Stimulated activated CD8-positive, alpha-beta memory T cell treated with anti-CD3 and anti-CD28 coated beads, Interleukin-12 subunit alpha, Interleukin-12 subunit beta, amount 100 ng/mL, for 4 hours (primary cell): ENCODE measurements at regions not wholly inside any gene's neighbourhood (a gene's known extent, or its start where the extent isn't known, plus 50 kb on each side); places are given as distances from the start of the nearest gene placed in this dataset.
"Not testable (repeated sequence)": the region's sequence is repeated elsewhere in the genome, so short reads cannot be mapped to it uniquely, and the experiment has no call there.

Experiments used
- DNase-seq: peaks from one replicate; pipeline ENCODE4 v3.0.0-alpha.2; 2020; ENCODE audit warnings: low read depth

DNA sequence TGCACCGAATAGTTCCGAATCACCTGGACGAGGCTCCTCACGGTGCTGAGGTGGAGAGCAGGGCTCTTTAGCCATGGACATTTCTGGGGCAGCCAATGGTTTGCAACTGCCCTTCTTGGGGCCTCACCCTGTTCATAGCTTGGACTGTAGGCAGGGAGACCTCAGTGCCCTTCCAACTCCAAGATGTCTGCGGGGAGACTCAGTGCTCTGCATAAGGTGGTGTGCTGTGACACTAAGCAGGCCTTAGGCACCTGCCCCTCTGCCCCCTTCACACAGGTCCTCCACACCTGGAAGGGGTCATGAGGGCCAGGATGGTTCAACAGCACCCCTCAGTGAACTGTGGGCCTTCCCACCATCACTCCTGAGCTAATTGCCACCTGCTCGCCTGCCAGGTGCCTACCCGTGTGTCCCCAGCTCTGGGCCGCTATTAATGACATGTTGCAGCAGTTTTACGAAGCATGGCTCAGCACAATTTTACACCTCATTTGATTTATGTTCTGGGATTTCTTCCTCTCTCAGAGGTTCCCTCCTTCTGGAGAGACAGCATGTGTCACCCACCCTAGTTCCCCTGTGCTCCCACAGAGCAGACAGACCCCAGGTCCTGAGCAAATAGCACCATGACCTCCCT lies 101.2 kb upstream of the SMAD3 start:
- no peak for DNase-seq

DNA sequence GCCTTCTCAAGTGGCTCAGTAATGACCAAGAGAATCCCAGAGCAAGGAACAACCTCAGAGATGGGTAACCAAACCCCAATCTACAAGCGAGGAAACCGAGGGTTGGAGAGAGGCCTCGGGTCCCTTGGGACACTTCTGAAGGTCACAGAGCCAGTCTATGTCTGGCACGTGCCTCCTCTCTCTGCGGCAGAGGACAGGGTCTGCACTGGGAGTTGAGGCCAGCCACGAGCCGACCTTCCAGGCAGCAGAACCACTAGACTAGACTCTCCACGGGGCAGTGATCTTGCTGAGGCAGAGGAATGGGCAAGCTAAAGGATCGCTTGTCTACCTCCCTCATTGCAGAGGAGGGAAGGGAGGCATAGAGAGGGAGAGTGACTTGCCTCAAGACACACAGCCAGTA lies 100.6 kb upstream of the SMAD3 start:
- no peak for DNase-seq

DNA sequence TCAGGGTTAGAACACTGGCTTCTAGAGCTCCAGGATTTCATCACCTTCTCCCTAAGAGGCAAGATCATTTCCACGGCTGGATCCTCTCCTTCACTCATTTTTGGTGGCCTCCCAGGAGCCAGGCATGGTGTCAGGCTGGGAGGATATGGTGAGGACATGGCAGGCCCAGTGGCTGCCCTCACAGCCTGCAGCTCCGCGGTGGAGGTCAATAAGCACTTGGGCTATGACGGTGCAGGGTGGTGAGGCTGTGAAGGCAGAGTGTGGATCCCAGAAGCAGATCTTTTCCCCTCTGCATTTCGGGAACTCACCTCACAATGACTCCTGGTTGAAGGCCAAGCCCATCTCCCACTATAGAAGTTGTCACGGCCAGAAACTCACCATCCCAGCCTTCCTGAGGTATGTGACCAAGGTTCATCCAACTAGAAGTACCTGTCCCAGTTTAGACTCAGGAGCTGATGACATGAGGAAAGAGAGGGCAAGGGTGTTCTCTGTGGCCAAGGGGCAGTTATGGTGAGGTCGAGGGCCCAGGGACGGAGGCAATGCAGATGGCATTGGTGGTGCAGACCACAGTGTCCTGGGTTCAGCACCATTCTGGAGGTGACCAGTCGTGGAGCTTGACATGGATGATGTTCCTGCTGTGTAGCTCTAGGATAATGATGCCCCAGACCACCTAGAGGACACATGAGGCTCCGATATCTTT lies 100.1 kb upstream of the SMAD3 start:
- DNase-seq: no peak

DNA sequence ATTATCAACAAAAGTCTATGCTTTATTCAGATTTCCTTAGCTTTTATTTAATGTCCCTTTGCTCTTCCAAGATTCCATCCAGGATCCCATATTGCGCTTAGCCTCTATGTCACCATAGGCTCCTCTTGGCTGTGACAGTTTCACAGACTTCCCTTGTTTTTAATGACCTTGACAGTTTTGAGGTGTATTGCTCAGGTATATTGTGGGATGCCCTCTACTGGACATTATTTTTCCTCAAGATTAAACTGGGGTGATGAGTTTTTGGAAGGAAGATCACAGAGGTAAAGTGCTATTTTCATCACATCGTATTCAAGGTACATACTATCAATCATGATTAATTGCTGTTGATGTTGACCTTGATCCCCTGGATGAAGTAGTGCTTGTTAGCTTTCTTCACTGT lies 99.1 kb upstream of the SMAD3 start:
- DNase-seq: no peak

DNA sequence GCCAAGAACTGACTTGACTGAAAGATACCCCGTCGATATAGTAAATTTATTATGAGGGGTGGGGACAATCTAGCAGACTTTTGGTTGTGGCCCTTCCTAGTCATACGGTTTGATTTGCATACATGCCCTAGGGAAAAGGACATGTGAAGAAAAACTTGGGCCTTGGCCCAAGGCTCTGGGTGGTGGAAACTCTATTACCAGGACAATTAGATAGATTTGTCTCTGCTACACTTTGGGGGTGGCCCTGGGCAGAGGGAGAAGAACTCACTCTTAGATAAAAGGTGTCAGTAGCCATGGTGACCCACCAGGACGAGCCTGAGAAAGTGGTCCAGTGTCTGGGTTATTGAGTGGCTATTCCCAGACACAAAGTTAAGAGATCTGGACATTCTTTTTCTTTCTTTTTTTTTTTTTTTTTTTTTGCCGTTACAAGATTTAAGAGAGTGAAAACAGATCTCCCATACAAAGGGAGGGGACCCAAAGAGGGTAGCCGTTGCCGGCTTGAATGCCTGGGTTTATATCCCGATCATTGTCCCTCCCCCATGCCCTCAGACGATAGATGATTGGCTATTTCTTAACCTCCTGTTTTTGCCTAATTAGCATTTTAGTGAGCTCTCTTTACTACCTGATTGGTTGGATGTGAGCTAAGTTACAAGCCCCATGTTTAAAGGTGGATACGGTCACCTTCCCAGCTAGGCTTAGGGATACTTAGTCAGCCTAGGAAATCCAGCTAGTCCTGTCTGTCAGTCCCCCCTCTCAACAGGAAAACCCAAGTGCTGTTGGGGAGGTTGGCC lies 96.4 kb upstream of the SMAD3 start:
- no peak for DNase-seq

DNA sequence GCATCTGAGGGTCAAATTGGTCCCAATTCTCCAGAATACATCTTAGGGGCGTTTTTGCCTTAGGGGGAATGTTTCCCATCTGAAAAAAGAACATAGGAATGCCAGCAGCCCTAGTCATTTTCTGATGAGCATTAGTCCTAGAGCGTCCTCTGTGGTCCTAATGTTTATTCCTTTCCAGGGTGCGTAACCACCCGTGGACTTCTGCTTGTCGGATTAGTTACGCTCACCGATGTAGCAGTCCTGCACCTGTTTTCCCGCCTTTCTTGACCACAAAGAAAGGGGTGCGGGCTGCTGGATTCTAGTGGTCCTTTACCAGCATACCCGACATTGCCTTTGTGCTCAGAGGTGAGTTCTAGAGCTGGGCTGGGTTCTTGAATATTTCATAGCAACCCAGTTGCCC lies 91.3 kb upstream of the SMAD3 start:
- DNase-seq: not testable (repeated sequence)

DNA sequence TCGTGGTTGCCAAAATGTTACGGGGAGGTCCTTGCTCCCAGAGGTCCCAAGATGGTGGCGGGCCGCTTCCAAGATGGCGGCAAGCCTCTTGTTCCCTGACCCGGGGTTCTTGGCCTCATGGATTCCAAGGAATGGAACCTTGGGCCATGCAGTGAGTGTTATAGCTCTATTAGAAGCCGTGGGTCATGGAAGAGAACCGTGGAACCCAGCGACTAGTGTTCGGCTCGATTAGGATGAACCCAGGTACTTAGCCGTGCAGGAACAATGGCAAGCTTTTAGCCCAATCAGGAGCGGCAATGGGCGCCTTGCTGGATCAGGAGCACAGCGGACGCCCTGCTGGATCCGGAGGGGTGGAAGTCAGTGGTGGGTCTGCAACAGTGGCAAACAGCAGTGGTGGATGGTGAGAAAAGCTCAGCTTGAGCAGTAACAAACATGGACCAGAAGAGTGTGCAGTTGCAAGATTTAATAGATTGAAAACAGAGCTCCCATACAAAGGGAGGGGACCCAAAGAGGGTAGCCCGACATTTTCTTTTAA lies 89.2 kb upstream of the SMAD3 start:
- not testable (repeated sequence) for DNase-seq

DNA sequence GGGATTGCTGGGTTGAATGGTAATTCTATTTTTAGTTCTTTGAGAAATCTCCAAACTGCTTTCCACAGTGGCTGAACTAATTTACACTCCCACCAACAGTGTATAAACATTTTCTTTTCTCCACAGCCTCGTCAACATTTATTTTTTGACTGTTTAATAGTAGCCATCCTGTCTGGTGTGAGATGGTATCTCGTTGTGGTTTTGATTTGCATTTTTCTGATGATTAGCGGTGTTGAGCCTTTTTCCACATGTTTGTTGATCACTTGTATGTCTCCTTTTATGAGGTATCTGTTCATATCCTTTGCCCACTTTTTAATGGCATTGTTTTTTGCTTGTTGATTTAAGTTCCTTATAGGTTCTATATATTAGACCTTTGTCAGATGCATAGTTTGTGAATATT lies 85.1 kb upstream of the SMAD3 start:
- DNase-seq: not testable (repeated sequence)

DNA sequence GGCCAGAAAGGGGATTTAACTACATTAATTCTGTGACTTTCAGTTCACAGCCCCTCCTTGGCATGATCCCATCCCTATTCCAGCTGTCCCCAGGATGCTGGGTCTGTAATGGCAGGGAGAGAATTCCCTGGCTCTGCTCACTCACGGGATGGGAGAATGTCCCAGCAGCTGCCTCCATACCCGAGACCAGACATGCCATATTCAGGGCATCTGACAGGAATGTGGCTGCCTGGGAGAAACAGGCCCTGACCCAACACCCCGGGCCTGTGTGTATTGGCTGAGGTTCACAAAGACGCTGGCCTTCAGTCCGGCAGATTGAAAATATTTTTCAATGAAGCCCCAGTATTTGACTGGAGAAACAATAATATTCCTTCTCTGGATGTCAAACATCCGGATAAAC lies 83.6 kb upstream of the SMAD3 start:
- no peak for DNase-seq

DNA sequence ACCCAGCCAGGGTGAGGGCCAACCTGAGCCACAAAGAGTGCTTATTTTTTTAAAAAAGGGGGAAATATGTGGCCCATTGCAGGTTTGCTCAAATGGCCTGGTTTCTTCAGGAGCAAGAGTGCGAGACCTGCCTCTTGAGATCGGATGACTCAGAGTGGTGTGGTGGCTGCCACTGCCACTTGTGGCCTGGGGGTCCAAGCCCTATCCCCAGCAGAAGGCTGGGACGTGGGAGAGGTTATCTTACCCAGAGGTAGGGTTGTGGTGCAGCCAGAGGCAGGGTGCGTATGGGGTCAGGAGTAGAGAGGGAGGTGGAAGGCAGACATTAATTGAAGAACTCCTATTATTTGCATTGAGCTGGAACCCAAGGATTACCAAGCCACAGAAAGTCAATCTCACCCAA lies 83.2 kb upstream of the SMAD3 start:
- DNase-seq: no peak

DNA sequence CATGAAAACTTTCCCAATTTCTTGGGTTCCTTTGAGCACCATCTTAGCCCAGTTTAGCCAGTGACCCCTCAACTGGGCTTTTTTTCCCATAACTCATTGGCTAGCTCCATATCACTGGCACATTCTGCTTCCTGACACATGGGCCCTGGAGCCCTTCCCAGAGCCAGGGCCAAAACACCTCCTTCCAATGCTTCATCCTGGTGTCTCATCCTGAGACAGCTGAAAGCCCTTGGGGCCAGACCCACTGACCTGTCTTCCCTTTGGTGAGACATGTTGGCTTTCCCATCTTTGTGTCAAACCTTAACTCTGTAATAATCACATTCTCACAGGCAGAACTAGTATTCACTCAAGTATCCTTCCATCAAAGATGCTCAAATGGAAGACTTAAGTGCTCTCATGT lies 82.6 kb upstream of the SMAD3 start:
- DNase-seq: no peak

DNA sequence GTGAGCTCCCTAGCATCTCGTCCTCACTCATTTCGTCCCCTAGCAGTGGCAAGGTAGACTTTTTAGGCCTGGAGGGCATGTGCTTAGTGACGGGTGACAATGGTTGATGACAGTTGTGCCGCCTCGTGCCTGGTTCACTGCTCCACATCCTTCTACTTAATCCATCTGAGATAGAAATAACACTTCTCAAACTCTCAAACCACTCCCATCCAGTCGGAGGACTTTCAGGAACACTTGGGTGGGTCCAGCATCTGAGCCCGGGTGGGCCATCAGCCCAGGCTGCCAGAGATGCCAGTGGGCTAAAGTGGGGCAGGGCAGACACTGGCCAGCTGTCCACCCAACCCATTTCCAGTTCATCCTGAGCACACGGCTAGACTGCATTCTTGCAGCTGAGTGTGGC lies 79.7 kb upstream of the SMAD3 start:
- no peak for DNase-seq

DNA sequence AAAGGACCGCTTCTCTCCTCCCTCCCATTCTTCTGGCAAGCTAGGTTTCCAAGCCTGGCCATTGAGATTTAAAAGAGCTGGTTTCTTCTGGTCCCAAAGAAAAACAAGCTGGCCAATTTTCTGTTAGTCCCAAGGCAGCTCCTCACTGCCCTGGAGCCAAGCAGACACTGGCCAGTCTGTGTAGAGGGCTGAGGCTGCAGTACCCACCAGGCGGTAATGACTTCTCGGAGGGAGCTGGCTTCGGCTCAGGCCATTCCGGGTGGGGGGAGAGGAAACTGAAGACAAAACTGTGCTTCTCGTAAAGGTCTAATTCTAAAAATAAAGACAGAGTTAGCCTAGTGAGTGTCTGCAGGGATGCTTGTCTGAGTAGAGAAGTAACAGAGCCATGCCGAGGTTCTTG lies 78.5 kb upstream of the SMAD3 start:
- no peak for DNase-seq

DNA sequence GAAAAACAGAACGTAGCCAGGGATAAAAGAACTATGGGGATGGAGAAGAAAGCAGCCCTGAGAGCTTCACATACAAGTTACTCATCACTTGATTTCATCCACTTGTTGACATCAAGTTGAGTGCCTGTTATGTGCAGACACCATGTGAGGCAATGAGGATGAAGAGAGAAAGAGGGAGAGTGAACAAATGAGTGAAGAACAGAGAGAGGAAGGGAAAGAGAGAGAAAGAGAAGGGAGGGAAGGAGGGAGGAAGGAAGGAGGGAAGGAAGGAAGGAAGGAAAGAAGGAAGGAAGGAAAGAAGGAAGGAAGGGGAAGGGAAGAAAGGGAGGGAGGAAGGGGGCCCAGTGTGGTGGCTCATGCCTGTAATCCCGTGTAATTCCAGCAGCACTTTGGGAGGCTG lies 72.3 kb upstream of the SMAD3 start:
- no peak for DNase-seq

DNA sequence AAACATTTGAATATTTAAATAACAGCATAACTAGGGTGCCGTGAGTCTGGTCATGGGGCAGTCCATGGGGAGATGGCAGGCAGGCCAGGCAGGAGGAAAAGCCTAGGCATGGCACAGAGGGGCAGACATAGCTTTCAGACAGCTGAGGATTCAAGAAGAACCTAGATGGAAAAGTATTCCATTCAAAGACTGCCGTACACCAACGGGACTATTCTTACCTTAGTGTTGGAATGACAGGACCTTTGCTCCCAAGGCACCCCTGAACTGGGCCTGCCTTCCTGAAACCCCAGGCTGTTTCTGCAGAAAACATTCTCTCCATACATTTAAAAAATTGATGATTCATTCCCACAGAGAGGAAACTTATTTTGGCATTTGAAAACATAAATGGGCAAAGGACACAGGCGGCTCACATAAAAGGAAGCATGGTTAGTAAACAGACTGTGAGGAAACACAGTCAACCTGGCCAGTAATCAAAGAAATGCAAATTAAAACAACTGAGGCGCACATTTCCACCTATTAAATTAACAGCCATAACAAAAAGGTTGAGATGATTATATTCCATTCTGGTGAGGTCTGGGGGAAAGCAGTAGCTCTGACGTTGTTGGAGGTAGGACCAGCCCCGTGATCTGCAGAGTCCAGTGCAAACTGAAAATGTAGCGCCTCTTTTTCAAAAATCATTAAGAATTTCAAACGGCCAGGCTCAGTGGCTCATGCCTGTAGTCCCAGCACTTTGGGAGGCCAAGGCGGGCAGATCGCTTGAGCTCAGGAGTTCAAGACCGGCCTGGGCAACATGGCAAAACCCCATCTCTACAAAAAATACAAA lies 71.3 kb upstream of the SMAD3 start:
- DNase-seq: no peak

DNA sequence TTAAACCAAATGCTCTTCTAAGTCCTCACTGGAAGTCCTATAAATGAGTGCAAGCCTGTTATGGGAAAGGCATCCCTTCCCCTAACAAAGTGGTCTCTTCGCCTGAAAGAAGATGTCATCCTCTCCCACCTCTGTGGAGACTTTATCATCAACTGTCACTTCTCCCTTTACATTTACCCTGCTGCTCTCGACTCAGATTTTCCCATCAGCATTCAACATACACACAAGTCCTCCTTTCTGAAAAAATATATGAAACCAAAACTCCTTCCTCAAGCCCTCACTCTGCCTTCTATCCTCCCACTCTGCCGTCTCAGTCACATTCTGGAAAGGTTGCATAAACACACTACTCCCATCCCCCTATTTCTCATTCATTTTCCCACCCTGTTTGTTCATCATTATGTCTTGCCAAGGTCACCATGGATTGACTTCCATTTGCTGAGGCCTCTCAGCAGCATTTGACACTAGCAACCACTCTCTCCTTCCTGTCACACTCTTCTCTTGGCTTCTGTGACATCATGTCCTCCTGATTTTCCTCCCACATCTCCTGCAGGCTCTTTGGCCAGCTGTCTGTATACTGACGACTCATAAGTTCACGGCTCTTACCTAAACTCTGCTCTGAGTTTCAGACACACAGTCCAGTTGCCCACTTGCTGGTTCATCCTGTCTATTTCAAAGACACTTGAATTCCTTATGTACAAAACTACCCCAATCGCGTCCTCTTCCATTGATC lies 70.3 kb upstream of the SMAD3 start:
- DNase-seq: no peak

DNA sequence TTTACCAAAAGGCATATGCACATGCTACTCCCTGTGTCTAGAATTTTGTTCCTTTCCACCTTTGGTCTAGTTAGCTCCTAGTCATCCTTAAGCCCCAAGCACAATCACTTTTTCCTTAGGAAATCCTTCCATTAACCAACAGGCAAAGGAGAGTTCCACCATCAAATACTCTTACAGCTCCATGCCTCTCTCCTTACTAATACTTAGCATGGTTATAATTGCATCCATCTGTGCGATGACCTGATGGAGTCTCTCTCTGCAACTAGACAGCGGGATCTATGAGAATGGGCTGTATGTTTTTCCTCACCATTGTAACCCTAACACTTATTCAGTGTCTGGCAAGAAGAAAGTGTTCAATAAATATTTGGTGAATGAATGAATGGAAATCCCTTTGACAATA lies 69.3 kb upstream of the SMAD3 start:
- DNase-seq: no peak

DNA sequence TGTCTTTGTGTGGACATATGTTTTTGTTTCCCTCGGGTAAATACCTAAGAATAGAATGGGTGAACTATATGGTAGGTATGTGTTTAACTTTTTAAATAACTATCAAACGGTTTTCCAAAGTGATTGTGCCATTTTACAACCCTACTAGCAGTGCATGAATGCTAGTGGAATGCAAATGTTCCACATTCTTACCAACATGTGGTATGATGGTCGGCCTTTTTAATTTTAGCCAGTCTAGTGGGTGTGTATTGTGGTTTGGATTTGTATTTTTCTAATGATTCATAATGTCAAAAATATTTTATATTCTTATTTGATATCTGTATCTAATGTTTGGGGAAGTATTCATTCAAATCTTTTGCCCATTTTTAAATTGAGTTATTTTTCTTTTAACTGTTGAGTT lies 68.2 kb upstream of the SMAD3 start:
- DNase-seq: no peak

DNA sequence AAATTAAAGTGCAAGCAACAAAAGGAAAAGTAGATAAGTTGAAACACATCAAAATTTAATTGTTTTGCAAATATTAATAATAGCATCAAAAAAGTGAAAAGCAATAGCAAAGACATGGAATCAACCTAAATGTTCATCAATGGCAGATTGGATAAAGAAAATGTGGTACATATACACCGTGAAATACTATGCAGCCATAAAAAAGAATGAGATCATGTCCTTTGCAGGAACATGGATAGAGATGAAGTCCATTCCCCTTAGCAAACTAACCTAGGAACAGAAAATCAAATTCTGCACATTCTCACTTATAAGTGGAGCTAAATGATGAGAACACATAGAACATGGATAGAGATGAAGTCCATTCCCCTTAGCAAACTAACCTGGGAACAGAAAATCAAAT lies 67.2 kb upstream of the SMAD3 start:
- DNase-seq: not testable (repeated sequence)

DNA sequence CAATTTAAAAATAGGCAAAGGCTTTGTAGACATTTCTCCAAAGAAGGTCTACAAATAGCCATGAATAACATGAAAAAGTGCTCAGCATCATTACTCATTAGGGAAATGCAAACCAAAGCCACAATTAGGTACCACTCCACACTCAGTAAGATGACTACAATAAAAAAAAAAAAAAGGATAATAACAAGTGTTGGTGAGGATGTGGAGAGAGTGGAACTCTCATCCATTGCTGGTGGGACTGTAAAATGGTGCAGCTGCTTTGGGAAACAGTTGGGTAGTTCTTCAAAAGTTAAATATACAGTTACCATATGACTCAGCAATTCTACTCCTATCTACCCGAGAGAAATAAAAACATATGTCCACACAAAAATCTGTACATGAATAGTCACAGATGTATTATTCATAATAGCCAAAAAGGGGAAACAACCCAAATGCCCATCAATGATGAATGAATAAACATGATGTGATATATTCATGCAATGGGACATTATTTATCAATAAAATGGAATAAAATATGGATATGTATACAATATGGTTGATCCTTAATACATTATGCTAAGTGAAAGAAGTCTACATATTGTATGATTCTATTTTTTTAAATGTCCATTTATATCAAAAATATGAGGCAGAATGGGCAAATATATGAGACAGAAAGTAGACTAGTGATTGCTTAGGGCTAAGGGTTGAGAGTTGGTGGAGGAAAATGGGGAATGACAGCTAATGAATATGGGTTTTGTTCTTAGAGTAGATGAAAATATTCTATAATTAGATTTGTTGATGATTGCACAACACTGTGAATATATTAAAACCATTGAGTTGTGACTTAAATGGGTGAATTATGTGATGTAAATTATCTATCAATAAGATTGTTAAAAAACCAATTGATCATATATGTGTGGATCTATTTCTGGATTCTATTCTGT lies 66.1 kb upstream of the SMAD3 start:
- DNase-seq: no peak
